Neuronal stem cell (in vitro differentiated cells): ENCODE measurements at regions not wholly inside any gene's neighbourhood (a gene's known extent, or its start where the extent isn't known, plus 50 kb on each side); places are given as distances from the start of the nearest gene placed in this dataset.
A peak's percentile ranks its signal among the peaks of the same experiment; 100 is the strongest.

Experiments used
- DNase-seq: peaks from one replicate; pipeline ENCODE4 v3.0.0-alpha.2; 2013; ENCODE audit warnings: low spot score
- H2AFZ ChIP-seq: one replicate; pipeline ENCODE4 v1.6.1; 2013; ENCODE audit warnings: mild to moderate bottlenecking, low read length, inconsistent platforms
- H2AK5ac ChIP-seq: 2 replicates; pipeline ENCODE4 v1.6.1; 2013; ENCODE audit warnings: low read depth, mild to moderate bottlenecking, inconsistent platforms, low read length, moderate library complexity, mixed read lengths
- H2BK120ac ChIP-seq: 2 replicates; pipeline ENCODE4 v1.6.1; 2013; ENCODE audit warnings: low read depth, mild to moderate bottlenecking, inconsistent platforms, low read length, moderate library complexity, mixed read lengths
- H2BK12ac ChIP-seq: one replicate; pipeline ENCODE4 v1.6.1; 2013; ENCODE audit warnings: low read length, inconsistent platforms
- H2BK15ac ChIP-seq: 2 replicates; pipeline ENCODE4 v1.6.1; 2013; ENCODE audit warnings: mild to moderate bottlenecking, low read length, inconsistent platforms, mixed read lengths
- H2BK5ac ChIP-seq: one replicate; pipeline ENCODE4 v1.6.1; 2013; ENCODE audit warnings: inconsistent platforms, mild to moderate bottlenecking, low read length, moderate library complexity
- H3K14ac ChIP-seq: one replicate; pipeline ENCODE4 v1.6.1; 2013; ENCODE audit warnings: low read length, inconsistent platforms
- H3K18ac ChIP-seq: 2 replicates; pipeline ENCODE4 v1.6.1; 2013; ENCODE audit warnings: low read length, inconsistent platforms
- H3K23ac ChIP-seq: 2 replicates; pipeline ENCODE4 v1.6.1; 2013; ENCODE audit warnings: low read depth, mild to moderate bottlenecking, mixed read lengths, low read length, inconsistent platforms; ENCODE audit not compliant: poor library complexity
- H3K27ac ChIP-seq: replicated peaks from 3 replicates; pipeline ENCODE4 v1.5.1; 2013; ENCODE audit warnings: low read length, inconsistent platforms
- H3K27me3 ChIP-seq, 3 experiments: 2 replicates each; pipeline ENCODE4 v1.6.1; 2013; ENCODE audit warnings: low read length in 3 of 3, mild to moderate bottlenecking in 2 of 3, inconsistent platforms in 1 of 3, low read depth in 1 of 3, mixed read lengths in 1 of 3, moderate library complexity in 1 of 3; ENCODE audit not compliant: control insufficient read depth in 3 of 3, insufficient read depth in 3 of 3
- H3K36me3 ChIP-seq, 2 donors: replicated peaks in 1 of 2; 2 replicates each; pipeline ENCODE4 v1.6.1; 2013; ENCODE audit warnings: low read length in 2 of 2; ENCODE audit not compliant: control insufficient read depth in 2 of 2, insufficient read depth in 2 of 2
- H3K4ac ChIP-seq: 2 replicates; pipeline ENCODE4 v1.6.1; 2013; ENCODE audit warnings: inconsistent platforms, mild to moderate bottlenecking, low read length, moderate library complexity
- H3K4me1 ChIP-seq, 2 donors: 1 replicate in 1 of 2; 2 replicates in 1 of 2; pipeline ENCODE4 v1.6.1; 2013; ENCODE audit warnings: low read length in 2 of 2, low read depth in 1 of 2; ENCODE audit not compliant: control insufficient read depth in 2 of 2, insufficient read depth in 1 of 2
- H3K4me2 ChIP-seq: one replicate; pipeline ENCODE4 v1.6.1; 2013; ENCODE audit warnings: mild to moderate bottlenecking, low read length, inconsistent platforms; ENCODE audit not compliant: insufficient read depth, poor library complexity, severe bottlenecking
- H3K4me3 ChIP-seq, 2 donors: 2 replicates each; pipeline ENCODE4 v1.5.1; 2013; ENCODE audit warnings: low read length in 2 of 2, mild to moderate bottlenecking in 2 of 2, inconsistent platforms in 1 of 2, moderate library complexity in 1 of 2
- H3K79me1 ChIP-seq: one replicate; pipeline ENCODE4 v1.6.1; 2013; ENCODE audit warnings: low read depth, mild to moderate bottlenecking, inconsistent platforms, low read length, moderate library complexity
- H3K9ac ChIP-seq: one replicate; pipeline ENCODE4 v1.6.1; 2013; ENCODE audit warnings: mild to moderate bottlenecking, low read depth, low read length, inconsistent platforms; ENCODE audit not compliant: poor library complexity
- H3K9me3 ChIP-seq, 2 donors: replicated peaks in 1 of 2; 2 replicates each; pipeline versions ENCODE3 to v1.6.1; 2013; ENCODE audit warnings: low read length in 2 of 2, mild to moderate bottlenecking in 2 of 2, inconsistent platforms in 1 of 2, low read depth in 1 of 2, mixed read lengths in 1 of 2, moderate library complexity in 1 of 2; ENCODE audit not compliant: control insufficient read depth in 2 of 2, insufficient read depth in 1 of 2
- H4K8ac ChIP-seq: one replicate; pipeline ENCODE4 v1.6.1; 2013; ENCODE audit warnings: low read depth, mild to moderate bottlenecking, inconsistent platforms, low read length, moderate library complexity
- H4K91ac ChIP-seq: one replicate; pipeline ENCODE4 v1.6.1; 2013; ENCODE audit warnings: low read length, low read depth, mild to moderate bottlenecking, inconsistent platforms; ENCODE audit not compliant: poor library complexity
- WGBS, 2 donors: extraction: QIAGEN DNeasy Blood & Tissue Kit; methylation state at CpG; one replicate each; pipeline ENCODE4 v1.1.7; 2013; ENCODE audit warnings: missing lambda C conversion rate in 2 of 2, mixed read lengths in 1 of 2; ENCODE audit not compliant: insufficient read length in 2 of 2, insufficient replicate concordance in 1 of 2; ENCODE audit errors: extremely low coverage in 2 of 2; 5-methylcytosine and 5-hydroxymethylcytosine counted together

GRCh38 chr18:72223733-72224132 lies 320.4 kb downstream of the CBLN2 start:
- no peak overlapping the region for H2BK15ac ChIP-seq
- H3K9me3 ChIP-seq: no peaks in the 10 kb centered on the region
- no peaks in the 10 kb centered on the region for H3K27me3 ChIP-seq
- H2BK120ac ChIP-seq: no peak overlapping the region
- no peak overlapping the region for H4K91ac ChIP-seq
- H3K14ac ChIP-seq: no peak overlapping the region
- no peak overlapping the region for H2BK5ac ChIP-seq
- no peak overlapping the region for H3K4me2 ChIP-seq
- H2AK5ac ChIP-seq: no peak overlapping the region
- no peak overlapping the region for H2AFZ ChIP-seq
- H3K9ac ChIP-seq: no peak overlapping the region
- H3K4ac ChIP-seq: no peak overlapping the region
- H2BK12ac ChIP-seq: no peak overlapping the region
- H3K36me3 ChIP-seq: no peaks in the 10 kb centered on the region
- no peak overlapping the region for H3K4me3 ChIP-seq
- no peaks in the 10 kb centered on the region for H3K79me1 ChIP-seq
- no peak overlapping the region for H3K18ac ChIP-seq
- DNase-seq: no peak
- WGBS, 2 donors: no CpG with 5 or more reads among the region's 1 CpG
- no peak overlapping the region for H3K27ac ChIP-seq
- H3K4me1 ChIP-seq: no peaks in the 10 kb centered on the region
- no peak overlapping the region for H3K23ac ChIP-seq
- H4K8ac ChIP-seq: no peak overlapping the region

DNA sequence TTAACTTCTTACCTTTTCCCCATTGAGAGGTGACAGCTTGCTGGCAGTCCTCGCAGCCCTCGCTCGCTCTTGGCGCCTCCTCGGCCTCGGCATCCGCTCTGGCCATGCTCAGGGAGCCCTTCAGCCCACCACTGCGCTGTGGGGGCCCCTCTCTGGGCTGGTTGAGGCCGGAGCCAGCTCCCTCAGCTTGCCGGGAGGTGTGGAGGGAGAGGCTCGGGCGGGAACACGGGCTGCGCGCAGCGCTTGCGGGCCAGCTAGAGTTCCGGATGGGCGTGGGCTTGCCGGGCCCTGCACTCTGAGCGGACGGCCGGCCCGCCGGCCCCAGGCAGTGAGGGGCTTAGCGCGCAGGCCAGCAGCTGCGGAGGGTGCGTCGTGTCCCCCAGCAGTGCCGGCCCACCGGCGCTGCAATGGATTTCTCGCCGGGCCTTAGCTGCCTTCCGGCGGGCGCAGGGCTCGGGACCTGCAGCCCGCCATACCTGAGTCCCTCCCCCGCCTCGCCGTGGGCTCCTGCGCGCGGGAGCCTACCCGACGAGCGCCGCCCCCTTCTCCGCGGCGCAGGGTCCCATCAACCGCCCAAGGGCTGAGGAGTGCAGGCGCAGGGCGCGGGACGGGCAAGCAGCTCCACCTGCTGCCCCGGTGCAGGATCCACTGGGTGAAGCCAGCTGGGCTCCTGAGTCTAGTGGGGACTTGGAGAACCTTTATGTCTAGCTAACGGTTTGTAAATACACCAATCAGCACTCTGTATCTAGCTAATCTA lies 335.0 kb downstream of the CBLN2 start:
- Histone ChIP-seq H3K79me1 (no peaks in the 10 kb centered on the region), H3K4me2 (no peak overlapping the region), H3K23ac (no peak overlapping the region), H2AFZ (no peak overlapping the region), H3K27ac (no peak overlapping the region), H3K4ac (no peak overlapping the region), H3K18ac (no peak overlapping the region), H3K4me3 (no peak overlapping the region), H4K8ac (no peak overlapping the region), H2BK5ac (no peak overlapping the region), H3K4me1 (no peaks in the 10 kb centered on the region), H3K27me3 (no peaks in the 10 kb centered on the region), H2BK12ac (no peak overlapping the region), H2BK120ac (no peak overlapping the region), H3K36me3 (no peaks in the 10 kb centered on the region), H3K9me3 (no peaks in the 10 kb centered on the region), H3K14ac (no peak overlapping the region), H2BK15ac (no peak overlapping the region), H4K91ac (no peak overlapping the region), H3K9ac (no peak overlapping the region), H2AK5ac (peak overlapping the region; percentile 56)
- WGBS, 2 donors: no CpG with 5 or more reads among the region's 60 CpGs
- no peak for DNase-seq

GRCh38 chr18:72207280-72207679 lies 336.9 kb downstream of the CBLN2 start:
- Histone ChIP-seq H2BK12ac (no peak overlapping the region), H4K8ac (no peak overlapping the region), H3K14ac (no peak overlapping the region), H3K27ac (no peak overlapping the region), H3K9me3 (no peaks in the 10 kb centered on the region), H3K4me3 (no peak overlapping the region), H2BK5ac (no peak overlapping the region), H2BK15ac (no peak overlapping the region), H3K9ac (no peak overlapping the region), H3K4ac (no peak overlapping the region), H3K18ac (no peak overlapping the region), H3K36me3 (no peaks in the 10 kb centered on the region), H3K4me2 (no peak overlapping the region), H2AFZ (no peak overlapping the region), H3K23ac (no peak overlapping the region), H4K91ac (no peak overlapping the region), H3K27me3 (no peaks in the 10 kb centered on the region), H3K4me1 (no peaks in the 10 kb centered on the region), H2BK120ac (no peak overlapping the region), H3K79me1 (no peaks in the 10 kb centered on the region), H2AK5ac (no peak overlapping the region)
- WGBS, 2 donors: no CpG with 5 or more reads among the region's 6 CpGs
- no peak for DNase-seq

- DNase-seq: no peak
- no peak overlapping the region for H3K4me2 ChIP-seq
- no peaks in the 10 kb centered on the region for H3K79me1 ChIP-seq
- H3K23ac ChIP-seq: no peak overlapping the region
- H3K36me3 ChIP-seq: no peaks in the 10 kb centered on the region
- H3K9ac ChIP-seq: no peak overlapping the region
- H2BK12ac ChIP-seq: no peak overlapping the region
- H3K27ac ChIP-seq: no peak overlapping the region
- no peak overlapping the region for H4K91ac ChIP-seq
- no peak overlapping the region for H2BK15ac ChIP-seq
- no peak overlapping the region for H2BK5ac ChIP-seq
- WGBS, 2 donors: no CpG with 5 or more reads among the region's 1 CpG
- H4K8ac ChIP-seq: no peak overlapping the region
- H3K18ac ChIP-seq: no peak overlapping the region
- H2BK120ac ChIP-seq: no peak overlapping the region
- H3K9me3 ChIP-seq: no peaks in the 10 kb centered on the region
- no peak overlapping the region for H3K14ac ChIP-seq
- H2AFZ ChIP-seq: no peak overlapping the region
- H2AK5ac ChIP-seq: no peak overlapping the region
- no peak overlapping the region for H3K4me3 ChIP-seq
- H3K4ac ChIP-seq: no peak overlapping the region
- no peaks in the 10 kb centered on the region for H3K27me3 ChIP-seq
- H3K4me1 ChIP-seq: no peaks in the 10 kb centered on the region
Measured at GRCh38 chr18:72206814-72207213, 337.3 kb downstream of the CBLN2 start.
